ENCODE measurements at regions not wholly inside any gene's neighbourhood (a gene's known extent, or its start where the extent isn't known, plus 50 kb on each side); places are given as distances from the start of the nearest gene placed in this dataset.

- H3K4me3 ChIP-seq (ENCODE audit: low read depth, low read length): no peak overlapping the region
- TF ChIP-seq CTCF (IDR thresholded peaks at IDR 0.05; ENCODE audit: control insufficient read depth, extremely low read depth, insufficient read depth): no peak
- DNase-seq (ENCODE audit: low read depth): no peak
These were observed 862.6 kb downstream of the BCL11A start for GRCh38 chr2:59690849-59691248.

- no peak for TF ChIP-seq CTCF (IDR thresholded peaks at IDR 0.05; ENCODE audit: control insufficient read depth, extremely low read depth, insufficient read depth)
- H3K4me3 ChIP-seq (ENCODE audit: low read depth, low read length): no peak overlapping the region
- DNase-seq (ENCODE audit: low read depth): peak; percentile 4
These were observed 868.7 kb downstream of the BCL11A start for GRCh38 chr2:59684771-59685166.

- no peak overlapping the region for H3K4me3 ChIP-seq (ENCODE audit: low read depth, low read length)
- no peak for TF ChIP-seq CTCF (IDR thresholded peaks at IDR 0.05; ENCODE audit: control insufficient read depth, extremely low read depth, insufficient read depth)
- no peak for DNase-seq (ENCODE audit: low read depth)
These were observed 869.2 kb downstream of the BCL11A start for GRCh38 chr2:59684116-59684770.

GRCh38 chr2:59680863-59681262, 872.6 kb downstream of the BCL11A start:
- no peak for DNase-seq (ENCODE audit: low read depth)
- no peak overlapping the region for H3K4me3 ChIP-seq (ENCODE audit: low read depth, low read length)
- no peak for TF ChIP-seq CTCF (IDR thresholded peaks at IDR 0.05; ENCODE audit: control insufficient read depth, extremely low read depth, insufficient read depth)

- DNase-seq (ENCODE audit: low read depth): no peak
- no peak overlapping the region for H3K4me3 ChIP-seq (ENCODE audit: low read depth, low read length)
- no peak for TF ChIP-seq CTCF (IDR thresholded peaks at IDR 0.05; ENCODE audit: control insufficient read depth, extremely low read depth, insufficient read depth)
These were observed 876.3 kb downstream of the BCL11A start for GRCh38 chr2:59677158-59677557.

GRCh38 chr2:59674100-59674499, 879.4 kb downstream of the BCL11A start:
- TF ChIP-seq CTCF (IDR thresholded peaks at IDR 0.05; ENCODE audit: control insufficient read depth, extremely low read depth, insufficient read depth): no peak
- H3K4me3 ChIP-seq (ENCODE audit: low read depth, low read length): no peak overlapping the region
- no peak for DNase-seq (ENCODE audit: low read depth)

GRCh38 chr2:59665021-59665420, 888.4 kb downstream of the BCL11A start:
- no peak overlapping the region for H3K4me3 ChIP-seq (ENCODE audit: low read depth, low read length)
- TF ChIP-seq CTCF (IDR thresholded peaks at IDR 0.05; ENCODE audit: control insufficient read depth, extremely low read depth, insufficient read depth): no peak
- no peak for DNase-seq (ENCODE audit: low read depth)
